ENCODE measurements at regions not wholly inside any gene's neighbourhood (a gene's known extent, or its start where the extent isn't known, plus 50 kb on each side); places are given as distances from the start of the nearest gene placed in this dataset.

GRCh38 chr11:98495016-98495415 is 525.7 kb upstream of the CNTN5 start:
- H3K36me3 Mint-ChIP-seq (ENCODE audit: low read depth) = no peaks in the 10 kb centered on the region
- no peak for TF ChIP-seq CTCF (IDR thresholded peaks at IDR 0.05)
- CTCF ChIA-PET = no interaction called here
- H3K9me3 Mint-ChIP-seq = peaks cover 2% of the 10 kb centered on the region
- H3K27me3 Mint-ChIP-seq = no peaks in the 10 kb centered on the region
- POLR2A ChIA-PET = no interaction called here
- no peak for DNase-seq
- no peak overlapping the region for H3K4me3 Mint-ChIP-seq
- intact Hi-C loops (cut with micrococcal nuclease) = no loop called here
- no peak overlapping the region for H3K27ac Mint-ChIP-seq
- no peaks in the 10 kb centered on the region for H3K4me1 Mint-ChIP-seq (ENCODE audit: low read depth)
- no peak for ATAC-seq

- no peak overlapping the region for H3K4me3 Mint-ChIP-seq
- peaks cover 2% of the 10 kb centered on the region for H3K9me3 Mint-ChIP-seq
- POLR2A ChIA-PET = no interaction called here
- CTCF ChIA-PET = no interaction called here
- TF ChIP-seq CTCF (IDR thresholded peaks at IDR 0.05) = no peak
- ATAC-seq (no peak), DNase-seq (no peak)
- H3K27me3 Mint-ChIP-seq = no peaks in the 10 kb centered on the region
- no peak overlapping the region for H3K27ac Mint-ChIP-seq
- H3K36me3 Mint-ChIP-seq (ENCODE audit: low read depth) = no peaks in the 10 kb centered on the region
- intact Hi-C loops (cut with micrococcal nuclease) = no loop called here
- H3K4me1 Mint-ChIP-seq (ENCODE audit: low read depth) = no peaks in the 10 kb centered on the region
Measured at GRCh38 chr11:98495601-98496000, 525.1 kb upstream of the CNTN5 start.

- Mint-ChIP-seq H3K4me1 (ENCODE audit: low read depth) (no peaks in the 10 kb centered on the region), H3K27me3 (no peaks in the 10 kb centered on the region), H3K36me3 (ENCODE audit: low read depth) (no peaks in the 10 kb centered on the region), H3K4me3 (no peak overlapping the region), H3K27ac (no peak overlapping the region), H3K9me3 (peaks cover 22% of the 10 kb centered on the region)
- POLR2A ChIA-PET = no interaction called here
- no peak for TF ChIP-seq CTCF (IDR thresholded peaks at IDR 0.05)
- DNase-seq (no peak), ATAC-seq (no peak)
- intact Hi-C loops (cut with micrococcal nuclease) = no loop called here
- CTCF ChIA-PET = no interaction called here
Measured at GRCh38 chr11:98507208-98507607, 513.5 kb upstream of the CNTN5 start.

GRCh38 chr11:98512938-98513337 is 507.8 kb upstream of the CNTN5 start:
- Mint-ChIP-seq H3K4me3 (no peak overlapping the region), H3K9me3 (peaks cover 11% of the 10 kb centered on the region), H3K4me1 (ENCODE audit: low read depth) (no peaks in the 10 kb centered on the region), H3K27ac (no peak overlapping the region), H3K27me3 (no peaks in the 10 kb centered on the region), H3K36me3 (ENCODE audit: low read depth) (no peaks in the 10 kb centered on the region)
- intact Hi-C loops (cut with micrococcal nuclease) = no loop called here
- TF ChIP-seq CTCF (IDR thresholded peaks at IDR 0.05) = no peak
- DNase-seq = no peak
- ChIA-PET CTCF (no interaction called here), POLR2A (no interaction called here)
- ATAC-seq = no peak

- no peak for DNase-seq
- H3K27me3 Mint-ChIP-seq = no peaks in the 10 kb centered on the region
- ChIA-PET POLR2A (no interaction called here), CTCF (no interaction called here)
- H3K4me1 Mint-ChIP-seq (ENCODE audit: low read depth) = no peaks in the 10 kb centered on the region
- no peak overlapping the region for H3K4me3 Mint-ChIP-seq
- H3K9me3 Mint-ChIP-seq = no peaks in the 10 kb centered on the region
- H3K27ac Mint-ChIP-seq = no peak overlapping the region
- intact Hi-C loops (cut with micrococcal nuclease) = no loop called here
- no peak for TF ChIP-seq CTCF (IDR thresholded peaks at IDR 0.05)
- no peaks in the 10 kb centered on the region for H3K36me3 Mint-ChIP-seq (ENCODE audit: low read depth)
- ATAC-seq = no peak
Measured at GRCh38 chr11:98531576-98531975, 489.2 kb upstream of the CNTN5 start.
